ENCODE measurements at regions not wholly inside any gene's neighbourhood (a gene's known extent, or its start where the extent isn't known, plus 50 kb on each side); places are given as distances from the start of the nearest gene placed in this dataset.
A peak's percentile ranks its signal among the peaks of the same experiment; 100 is the strongest.

- TF ChIP-seq REST (IDR thresholded peaks at IDR 0.05): no peak
- no peak for TF ChIP-seq HOXB5 (CRISPR knock-in tag; IDR thresholded peaks at IDR 0.05)
- no peak for TF ChIP-seq SMC3 (IDR thresholded peaks at IDR 0.05)
- no peak for TF ChIP-seq CTCF (IDR thresholded peaks at IDR 0.05)
These were observed 148.8 kb upstream of the EGLN3 start (continued) for GRCh38 chr14:34099635-34100034.

GRCh38 chr14:34098985-34099349 lies 148.1 kb upstream of the EGLN3 start:
- FAIRE-seq (no peak), ATAC-seq (peak in 1 of 2 experiments; percentile 64; a peak in 3 of 6 replicates), DNase-seq (ENCODE audit: low read depth in 1 of 2, low spot score in 1 of 2) (no peak)
- Histone ChIP-seq H3K27ac (no peak overlapping the region; a peak in 1 of 6 replicates), H3K4me1 (peaks cover 11% of the 10 kb centered on the region; the same call in 2 of the 3 replicates), H3K9me3 (no peaks in the 10 kb centered on the region), H3K4me3 (no peak overlapping the region), H3K4me2 (no peak overlapping the region)
- CTCF ChIA-PET: interaction anchor here (0.6 to 10.0 kb wide), 60 partner anchors 9 to 1523 kb away, joined by 3 to 162 read pairs (median 4); partner anchors contain the start of gene EGLN3
- TF ChIP-seq SMC3 (IDR thresholded peaks at IDR 0.05): no peak
- TF ChIP-seq FOXS1 (CRISPR knock-in tag; IDR thresholded peaks at IDR 0.05): no peak
- TF ChIP-seq MAX (IDR thresholded peaks at IDR 0.05): no peak
- TF ChIP-seq JUNB (IDR thresholded peaks at IDR 0.05): no peak
- no peak for TF ChIP-seq CHD4 (IDR thresholded peaks at IDR 0.05; ENCODE audit: borderline replicate concordance)
- TF ChIP-seq EHF (CRISPR knock-in tag; IDR thresholded peaks at IDR 0.05): no peak
- TF ChIP-seq ELK1 (IDR thresholded peaks at IDR 0.05; ENCODE audit: low read depth, low read length): no peak
- TF ChIP-seq HDAC2 (IDR thresholded peaks at IDR 0.05): no peak
- no peak for TF ChIP-seq TFCP2L1 (CRISPR knock-in tag; IDR thresholded peaks at IDR 0.05)
- no peak for TF ChIP-seq ZFP36 (IDR thresholded peaks at IDR 0.05; ENCODE audit: borderline replicate concordance, partially characterized antibody)
- TF ChIP-seq RFX5 (IDR thresholded peaks at IDR 0.05): no peak
- TF ChIP-seq ZNF302 (CRISPR knock-in tag; IDR thresholded peaks at IDR 0.05): no peak
- no peak for TF ChIP-seq RAD21 (conservative IDR thresholded peaks at IDR 0.05 in 1 of 2, IDR thresholded peaks at IDR 0.05 in 1 of 2)
- TF ChIP-seq EP300 (IDR thresholded peaks at IDR 0.05): no peak
- no peak for TF ChIP-seq BCL3 (IDR thresholded peaks at IDR 0.05)
- TF ChIP-seq USF2 (IDR thresholded peaks at IDR 0.05): no peak
- POLR2A ChIA-PET: interaction anchor here (0.9 to 1.2 kb wide), 3 partner anchors 39 to 250 kb away, joined by 3 to 5 read pairs (median 4); no protein-coding TSS in a partner anchor
